ENCODE measurements at regions not wholly inside any gene's neighbourhood (a gene's known extent, or its start where the extent isn't known, plus 50 kb on each side); places are given as distances from the start of the nearest gene placed in this dataset.

GRCh38 chr1:60990714-60991090 lies 91.7 kb upstream of the NFIA start (continued):
- TF ChIP-seq ZNF280C (tag by site-specific recombination; IDR thresholded peaks at IDR 0.05) = no peak
- TF ChIP-seq PATZ1 (tag by site-specific recombination; IDR thresholded peaks at IDR 0.05) = no peak
- no peak for TF ChIP-seq ZNF791 (tag by site-specific recombination; IDR thresholded peaks at IDR 0.05)
- TF ChIP-seq ZNF404 (tag by site-specific recombination; IDR thresholded peaks at IDR 0.05) = no peak
- peak; percentile 89 for TF ChIP-seq OSR2 (tag by site-specific recombination; IDR thresholded peaks at IDR 0.05)
- TF ChIP-seq ZBTB6 (tag by site-specific recombination; IDR thresholded peaks at IDR 0.05) = no peak
- TF ChIP-seq KLF10 (tag by site-specific recombination; IDR thresholded peaks at IDR 0.05) = no peak
- no peak for TF ChIP-seq ZNF112 (tag by site-specific recombination; IDR thresholded peaks at IDR 0.05)
- TF ChIP-seq IKZF3 (tag by site-specific recombination; IDR thresholded peaks at IDR 0.05) = peak; percentile 75
- no peak for TF ChIP-seq ZNF514 (tag by site-specific recombination; IDR thresholded peaks at IDR 0.05)
- no peak for TF ChIP-seq REPIN1 (tag by site-specific recombination; IDR thresholded peaks at IDR 0.05; ENCODE audit: low read depth)
- TF ChIP-seq ZXDB (tag by site-specific recombination; IDR thresholded peaks at IDR 0.05) = peak; percentile 24; the same call in 1 of the 2 replicates
- TF ChIP-seq FEZF1 (tag by site-specific recombination; IDR thresholded peaks at IDR 0.05) = peak; percentile 74
- TF ChIP-seq ZNF26 (tag by site-specific recombination; IDR thresholded peaks at IDR 0.05) = no peak
- no peak for TF ChIP-seq ZNF513 (tag by site-specific recombination; IDR thresholded peaks at IDR 0.05)
- peak; percentile 6; the same call in 1 of the 2 replicates for TF ChIP-seq GLIS1 (tag by site-specific recombination; IDR thresholded peaks at IDR 0.05)
- TF ChIP-seq ZBTB44 (tag by site-specific recombination; IDR thresholded peaks at IDR 0.05) = 0 out of 2 replicates have a peak, but pooled peaks have one; percentile 11
- TF ChIP-seq ZNF670 (tag by site-specific recombination; IDR thresholded peaks at IDR 0.05; ENCODE audit: low read depth) = no peak
- TF ChIP-seq ZBTB21 (tag by site-specific recombination; IDR thresholded peaks at IDR 0.05) = no peak
- TF ChIP-seq ZNF37A (tag by site-specific recombination; IDR thresholded peaks at IDR 0.05) = no peak
- no peak for TF ChIP-seq ZNF132 (tag by site-specific recombination; IDR thresholded peaks at IDR 0.05; ENCODE audit: borderline replicate concordance)
- TF ChIP-seq ZNF510 (tag by site-specific recombination; IDR thresholded peaks at IDR 0.05; ENCODE audit: insufficient replicate concordance) = no peak
- TF ChIP-seq BCL11B (tag by site-specific recombination; IDR thresholded peaks at IDR 0.05; ENCODE audit: low read depth) = no peak
- TF ChIP-seq ZNF280D (tag by site-specific recombination; IDR thresholded peaks at IDR 0.05) = no peak

Measured in HEK293 (cell line).